ENCODE measurements at regions not wholly inside any gene's neighbourhood (a gene's known extent, or its start where the extent isn't known, plus 50 kb on each side); places are given as distances from the start of the nearest gene placed in this dataset.

- TF ChIP-seq CTCF (IDR thresholded peaks at IDR 0.05) (no peak), POLR2AphosphoS5 (IDR thresholded peaks at IDR 0.05) (no peak), POLR2A (IDR thresholded peaks at IDR 0.05) (no peak)
Observed at GRCh38 chr4:147425019-147425418, 55.9 kb upstream of the EDNRA start.

All from prostate gland (tissue), 2 donors.